ENCODE measurements at regions not wholly inside any gene's neighbourhood (a gene's known extent, or its start where the extent isn't known, plus 50 kb on each side); places are given as distances from the start of the nearest gene placed in this dataset.

DNA sequence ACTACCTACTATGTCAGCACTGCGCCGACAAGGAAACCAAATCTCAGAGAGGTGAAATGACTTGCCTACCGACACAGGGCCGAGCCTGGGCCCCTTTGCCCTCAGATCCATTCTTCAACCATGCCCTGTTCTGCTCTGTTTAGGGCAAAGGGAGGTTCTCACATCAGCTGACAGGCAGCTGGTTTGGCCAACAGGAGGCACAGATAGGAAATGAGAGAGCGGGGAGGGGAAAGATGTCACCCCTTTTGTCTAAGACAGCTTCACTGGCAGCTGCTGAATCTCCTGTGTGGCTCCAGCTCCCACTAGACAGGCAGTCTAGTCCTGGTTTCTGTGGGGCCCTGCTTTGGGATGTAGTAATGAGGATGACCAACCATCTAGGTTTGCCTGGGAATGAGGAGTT is 158.7 kb downstream of the TMEM200A start:
- ChIA-PET CTCF (ENCODE audit: partially characterized antibody) (interaction anchor here (1.0 to 1.6 kb wide), 4 partner anchors 8 to 159 kb away, joined by 3 to 4 read pairs (median 3); no protein-coding TSS in a partner anchor), POLR2A (ENCODE audit: partially characterized antibody) (interaction anchor here (2.3 kb wide), 1 partner anchor 11 kb away, joined by 7 read pairs; no protein-coding TSS in a partner anchor)
- intact Hi-C loops (cut with micrococcal nuclease): loop anchor here (10.0 kb wide), 1 partner anchor 120 kb away; no protein-coding TSS in a partner anchor
- no peaks in the 10 kb centered on the region for H3K27me3 Mint-ChIP-seq
- H3K4me1 Mint-ChIP-seq: peaks cover 32 to 54% (median 40%) of the 10 kb centered on the region in 4 donors
- peaks cover 0 to 10% of the 10 kb centered on the region in 2 donors for H3K36me3 Mint-ChIP-seq
- peaks cover 0 to 4% of the 10 kb centered on the region in 2 donors for H3K9me3 ChIP-seq (ENCODE audit: control insufficient read depth in 1 of 2, low read length in 2 of 2)
- H3K27ac Mint-ChIP-seq: peak overlapping the region; percentile 69 to 95 (median 88)
- no peaks in the 10 kb centered on the region for H3K36me3 ChIP-seq (ENCODE audit: insufficient read depth, low read length)
- H3K4me3 Mint-ChIP-seq: peak overlapping the region in 5 of 8 donors; percentile 7 to 82 (median 47)
- H3K27me3 ChIP-seq (ENCODE audit: insufficient read depth, low read length): no peaks in the 10 kb centered on the region
- H3K4me1 ChIP-seq (ENCODE audit: insufficient read depth, low read length): peaks cover 27% of the 10 kb centered on the region
- H3K27ac ChIP-seq (ENCODE audit: low read depth, low read length): peak overlapping the region; percentile 12
- no peak overlapping the region for H3K4me3 ChIP-seq (ENCODE audit: low read length in 2 of 2)
- peaks cover 0 to 14% (median 7%) of the 10 kb centered on the region in 8 donors for H3K9me3 Mint-ChIP-seq
- peak in 3 of 5 donors; percentile 7 to 24 (median 13) for DNase-seq

DNA sequence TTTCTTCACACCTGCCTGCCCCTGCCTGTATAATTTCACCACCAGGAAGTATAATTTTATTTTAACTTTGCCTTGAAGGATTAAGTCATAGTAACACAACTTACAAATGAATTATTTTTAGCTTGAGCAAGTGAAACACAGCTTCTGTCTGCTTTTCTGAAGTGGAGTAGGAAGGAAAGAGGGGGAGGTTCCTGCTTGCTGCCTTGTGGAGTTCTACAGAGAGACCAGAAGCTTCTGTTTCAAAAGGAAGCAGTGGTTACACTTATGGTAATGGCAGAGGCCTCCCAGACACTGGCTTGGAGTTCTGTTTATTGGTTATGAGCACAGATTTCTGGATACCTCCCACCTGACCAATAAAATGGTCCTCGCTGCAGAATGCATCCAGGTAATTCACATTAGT is 159.6 kb downstream of the TMEM200A start:
- H3K27me3 Mint-ChIP-seq: no peaks in the 10 kb centered on the region
- Histone ChIP-seq H3K4me1 (ENCODE audit: insufficient read depth, low read length) (peaks cover 27% of the 10 kb centered on the region), H3K9me3 (ENCODE audit: control insufficient read depth in 1 of 2, low read length in 2 of 2) (peaks cover 0 to 4% of the 10 kb centered on the region in 2 donors), H3K36me3 (ENCODE audit: insufficient read depth, low read length) (no peaks in the 10 kb centered on the region), H3K27ac (ENCODE audit: low read depth, low read length) (peak overlapping the region; percentile 12), H3K4me3 (ENCODE audit: low read length in 2 of 2) (no peak overlapping the region), H3K27me3 (ENCODE audit: insufficient read depth, low read length) (no peaks in the 10 kb centered on the region)
- H3K4me1 Mint-ChIP-seq: peaks cover 30 to 54% (median 40%) of the 10 kb centered on the region in 4 donors
- POLR2A ChIA-PET (ENCODE audit: partially characterized antibody): interaction anchor here (0.6 to 1.2 kb wide), 3 partner anchors 10 to 50 kb away, joined by 3 read pairs; no protein-coding TSS in a partner anchor
- H3K9me3 Mint-ChIP-seq: peaks cover 0 to 12% (median 7%) of the 10 kb centered on the region in 8 donors
- DNase-seq: peak in 3 of 5 donors; percentile 11 to 16 (median 16)
- peak overlapping the region in 6 of 7 donors; percentile 69 to 95 (median 89) for H3K27ac Mint-ChIP-seq
- intact Hi-C loops (cut with micrococcal nuclease): loop anchor here (1.0 to 10.0 kb wide), 2 partner anchors 12 to 121 kb away; no protein-coding TSS in a partner anchor
- peaks cover 0 to 10% of the 10 kb centered on the region in 2 donors for H3K36me3 Mint-ChIP-seq
- peak overlapping the region in 6 of 8 donors; percentile 10 to 82 (median 38) for H3K4me3 Mint-ChIP-seq
- CTCF ChIA-PET (ENCODE audit: partially characterized antibody): interaction anchor here (0.9 to 1.3 kb wide), 3 partner anchors 9 to 25 kb away, joined by 3 read pairs; no protein-coding TSS in a partner anchor

GRCh38 chr6:130526466-130526865 is 160.6 kb downstream of the TMEM200A start:
- intact Hi-C loops (cut with micrococcal nuclease): loop anchor here (10.0 kb wide), 1 partner anchor 122 kb away; no protein-coding TSS in a partner anchor
- Histone ChIP-seq H3K9me3 (ENCODE audit: control insufficient read depth in 1 of 2, low read length in 2 of 2) (no peaks in the 10 kb centered on the region), H3K27ac (ENCODE audit: low read depth, low read length) (no peak overlapping the region), H3K4me3 (ENCODE audit: low read length in 2 of 2) (no peak overlapping the region), H3K4me1 (ENCODE audit: insufficient read depth, low read length) (peaks cover 27% of the 10 kb centered on the region), H3K27me3 (ENCODE audit: insufficient read depth, low read length) (no peaks in the 10 kb centered on the region), H3K36me3 (ENCODE audit: insufficient read depth, low read length) (no peaks in the 10 kb centered on the region)
- CTCF ChIA-PET (ENCODE audit: partially characterized antibody): no interaction called here
- Mint-ChIP-seq H3K36me3 (peaks cover 0 to 3% of the 10 kb centered on the region in 2 donors), H3K9me3 (peaks cover 0 to 11% (median 5%) of the 10 kb centered on the region in 8 donors), H3K27me3 (no peaks in the 10 kb centered on the region), H3K4me3 (peak overlapping the region in 3 of 8 donors; percentile 6 to 56 (median 44)), H3K4me1 (peaks cover 24 to 49% (median 38%) of the 10 kb centered on the region in 4 donors), H3K27ac (peak overlapping the region in 3 of 7 donors; percentile 22 to 36 (median 29))
- DNase-seq: no peak
- POLR2A ChIA-PET (ENCODE audit: partially characterized antibody): interaction anchor here (0.6 to 1.2 kb wide), 2 partner anchors 13 to 16 kb away, joined by 3 read pairs; no protein-coding TSS in a partner anchor

DNA sequence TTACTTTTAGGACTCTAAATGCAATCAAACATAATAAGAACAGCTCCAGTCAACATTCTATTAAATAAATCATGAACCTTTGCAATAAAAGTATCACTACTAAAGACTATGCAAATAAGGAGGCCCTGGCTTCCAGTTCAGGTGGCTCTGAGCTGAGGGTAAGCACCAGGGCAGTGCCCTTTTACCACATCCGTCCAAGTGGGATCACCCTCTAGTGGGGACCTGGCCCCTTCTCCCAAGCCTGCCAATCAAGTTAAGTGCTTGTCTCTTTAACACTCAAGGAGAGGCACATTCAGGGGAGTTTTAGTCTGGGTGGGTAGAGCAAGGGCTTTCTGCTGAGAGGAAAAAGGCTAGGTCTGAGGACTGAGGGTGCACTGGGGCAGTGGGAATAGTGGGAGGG is 161.4 kb downstream of the TMEM200A start:
- H3K4me1 ChIP-seq (ENCODE audit: insufficient read depth, low read length): peaks cover 27% of the 10 kb centered on the region
- H3K4me3 ChIP-seq (ENCODE audit: low read length in 2 of 2): no peak overlapping the region
- no peaks in the 10 kb centered on the region for H3K36me3 ChIP-seq (ENCODE audit: insufficient read depth, low read length)
- no peaks in the 10 kb centered on the region for H3K27me3 Mint-ChIP-seq
- H3K9me3 Mint-ChIP-seq: peaks cover 0 to 11% (median 5%) of the 10 kb centered on the region in 8 donors
- no peak overlapping the region for H3K27ac ChIP-seq (ENCODE audit: low read depth, low read length)
- intact Hi-C loops (cut with micrococcal nuclease): loop anchor here (10.0 kb wide), 1 partner anchor 122 kb away; no protein-coding TSS in a partner anchor
- no peaks in the 10 kb centered on the region for H3K27me3 ChIP-seq (ENCODE audit: insufficient read depth, low read length)
- POLR2A ChIA-PET (ENCODE audit: partially characterized antibody): interaction anchor here (0.6 kb wide), 1 partner anchor 13 kb away, joined by 3 read pairs; no protein-coding TSS in a partner anchor
- peaks cover 24 to 49% (median 38%) of the 10 kb centered on the region in 4 donors for H3K4me1 Mint-ChIP-seq
- DNase-seq: no peak
- CTCF ChIA-PET (ENCODE audit: partially characterized antibody): no interaction called here
- peaks cover 3 to 4% of the 10 kb centered on the region in 2 donors for H3K36me3 Mint-ChIP-seq
- no peak overlapping the region for H3K4me3 Mint-ChIP-seq
- H3K27ac Mint-ChIP-seq: peak overlapping the region in 2 of 7 donors; percentile 25 to 30
- H3K9me3 ChIP-seq (ENCODE audit: control insufficient read depth in 1 of 2, low read length in 2 of 2): no peaks in the 10 kb centered on the region

GRCh38 chr6:130529569-130530149 is 163.8 kb downstream of the TMEM200A start:
- intact Hi-C loops (cut with micrococcal nuclease): loop anchor here (10.0 kb wide), 1 partner anchor 125 kb away; no protein-coding TSS in a partner anchor
- Histone ChIP-seq H3K4me3 (ENCODE audit: low read length in 2 of 2) (no peak overlapping the region), H3K27me3 (ENCODE audit: insufficient read depth, low read length) (no peaks in the 10 kb centered on the region), H3K9me3 (ENCODE audit: control insufficient read depth in 1 of 2, low read length in 2 of 2) (no peaks in the 10 kb centered on the region), H3K4me1 (ENCODE audit: insufficient read depth, low read length) (peaks cover 18% of the 10 kb centered on the region), H3K36me3 (ENCODE audit: insufficient read depth, low read length) (no peaks in the 10 kb centered on the region), H3K27ac (ENCODE audit: low read depth, low read length) (no peak overlapping the region)
- Mint-ChIP-seq H3K27ac (peak overlapping the region in 1 of 7 donors; percentile 68), H3K4me1 (peaks cover 16 to 36% (median 27%) of the 10 kb centered on the region in 4 donors), H3K36me3 (peaks cover 3 to 4% of the 10 kb centered on the region in 2 donors), H3K27me3 (no peaks in the 10 kb centered on the region), H3K4me3 (no peak overlapping the region), H3K9me3 (peaks cover 0 to 11% (median 5%) of the 10 kb centered on the region in 8 donors)
- ChIA-PET CTCF (ENCODE audit: partially characterized antibody) (no interaction called here), POLR2A (ENCODE audit: partially characterized antibody) (no interaction called here)
- DNase-seq: no peak

GRCh38 chr6:130534627-130535026 is 168.8 kb downstream of the TMEM200A start:
- intact Hi-C loops (cut with micrococcal nuclease): no loop called here
- no peaks in the 10 kb centered on the region for H3K36me3 ChIP-seq (ENCODE audit: insufficient read depth, low read length)
- DNase-seq: no peak
- H3K9me3 ChIP-seq (ENCODE audit: control insufficient read depth in 1 of 2, low read length in 2 of 2): peaks cover 0 to 3% of the 10 kb centered on the region in 2 donors
- H3K4me3 ChIP-seq (ENCODE audit: low read length in 2 of 2): no peak overlapping the region
- no peak overlapping the region for H3K27ac ChIP-seq (ENCODE audit: low read depth, low read length)
- ChIA-PET POLR2A (ENCODE audit: partially characterized antibody) (no interaction called here), CTCF (ENCODE audit: partially characterized antibody) (interaction anchor here (1.1 to 1.5 kb wide), 2 partner anchors 9 to 41 kb away, joined by 3 read pairs; no protein-coding TSS in a partner anchor)
- H3K36me3 Mint-ChIP-seq: peaks cover 18 to 25% of the 10 kb centered on the region in 2 donors
- H3K4me1 Mint-ChIP-seq: peaks cover 3 to 19% (median 9%) of the 10 kb centered on the region in 4 donors
- peaks cover 8% of the 10 kb centered on the region for H3K4me1 ChIP-seq (ENCODE audit: insufficient read depth, low read length)
- H3K27ac Mint-ChIP-seq: no peak overlapping the region
- H3K27me3 Mint-ChIP-seq: peaks cover 0 to 1% of the 10 kb centered on the region in 2 donors
- no peaks in the 10 kb centered on the region for H3K27me3 ChIP-seq (ENCODE audit: insufficient read depth, low read length)
- no peak overlapping the region for H3K4me3 Mint-ChIP-seq
- H3K9me3 Mint-ChIP-seq: peaks cover 2 to 35% (median 24%) of the 10 kb centered on the region in 8 donors

GRCh38 chr6:130535242-130535641 is 169.4 kb downstream of the TMEM200A start:
- H3K4me3 Mint-ChIP-seq: no peak overlapping the region
- H3K27ac Mint-ChIP-seq: no peak overlapping the region
- ChIA-PET POLR2A (ENCODE audit: partially characterized antibody) (interaction anchor here (0.8 kb wide), 1 partner anchor 10 kb away, joined by 3 read pairs; no protein-coding TSS in a partner anchor), CTCF (ENCODE audit: partially characterized antibody) (no interaction called here)
- DNase-seq: no peak
- Histone ChIP-seq H3K4me1 (ENCODE audit: insufficient read depth, low read length) (peaks cover 8% of the 10 kb centered on the region), H3K36me3 (ENCODE audit: insufficient read depth, low read length) (no peaks in the 10 kb centered on the region), H3K27ac (ENCODE audit: low read depth, low read length) (no peak overlapping the region), H3K4me3 (ENCODE audit: low read length in 2 of 2) (no peak overlapping the region), H3K27me3 (ENCODE audit: insufficient read depth, low read length) (no peaks in the 10 kb centered on the region), H3K9me3 (ENCODE audit: control insufficient read depth in 1 of 2, low read length in 2 of 2) (peaks cover 0 to 3% of the 10 kb centered on the region in 2 donors)
- H3K36me3 Mint-ChIP-seq: peaks cover 23 to 30% of the 10 kb centered on the region in 2 donors
- H3K4me1 Mint-ChIP-seq: peaks cover 3 to 19% (median 9%) of the 10 kb centered on the region in 4 donors
- peaks cover 0 to 1% of the 10 kb centered on the region in 2 donors for H3K27me3 Mint-ChIP-seq
- intact Hi-C loops (cut with micrococcal nuclease): no loop called here
- peaks cover 2 to 42% (median 29%) of the 10 kb centered on the region in 8 donors for H3K9me3 Mint-ChIP-seq
